Upper lobe of left lung (tissue), 4 donors: ENCODE measurements at regions not wholly inside any gene's neighbourhood (a gene's known extent, or its start where the extent isn't known, plus 50 kb on each side); places are given as distances from the start of the nearest gene placed in this dataset.

Experiments used
- POLR2AphosphoS5 ChIP-seq, 2 donors: sonication (generic); formaldehyde crosslinking; IDR thresholded peaks; one replicate each; pipeline ENCODE4 v1.5.1; 2017; ENCODE audit warnings: antibody characterized with exemption in 2 of 2
- TF ChIP-seq, protein P1 (sequence below), 6 experiments: fragments of 450-650 bp in 4 of 6; fragments of 200-600 bp in 2 of 6; sonication (generic) in 2 of 6; IDR thresholded peaks; one replicate each; pipeline ENCODE4 v1.5.1; 2016 to 2019; ENCODE audit warnings: antibody characterized with exemption in 6 of 6

- TF ChIP-seq, protein P1, sequence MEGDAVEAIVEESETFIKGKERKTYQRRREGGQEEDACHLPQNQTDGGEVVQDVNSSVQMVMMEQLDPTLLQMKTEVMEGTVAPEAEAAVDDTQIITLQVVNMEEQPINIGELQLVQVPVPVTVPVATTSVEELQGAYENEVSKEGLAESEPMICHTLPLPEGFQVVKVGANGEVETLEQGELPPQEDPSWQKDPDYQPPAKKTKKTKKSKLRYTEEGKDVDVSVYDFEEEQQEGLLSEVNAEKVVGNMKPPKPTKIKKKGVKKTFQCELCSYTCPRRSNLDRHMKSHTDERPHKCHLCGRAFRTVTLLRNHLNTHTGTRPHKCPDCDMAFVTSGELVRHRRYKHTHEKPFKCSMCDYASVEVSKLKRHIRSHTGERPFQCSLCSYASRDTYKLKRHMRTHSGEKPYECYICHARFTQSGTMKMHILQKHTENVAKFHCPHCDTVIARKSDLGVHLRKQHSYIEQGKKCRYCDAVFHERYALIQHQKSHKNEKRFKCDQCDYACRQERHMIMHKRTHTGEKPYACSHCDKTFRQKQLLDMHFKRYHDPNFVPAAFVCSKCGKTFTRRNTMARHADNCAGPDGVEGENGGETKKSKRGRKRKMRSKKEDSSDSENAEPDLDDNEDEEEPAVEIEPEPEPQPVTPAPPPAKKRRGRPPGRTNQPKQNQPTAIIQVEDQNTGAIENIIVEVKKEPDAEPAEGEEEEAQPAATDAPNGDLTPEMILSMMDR (IDR thresholded peaks at IDR 0.05) = no peak
- TF ChIP-seq POLR2AphosphoS5 (IDR thresholded peaks at IDR 0.05) = no peak
Observed at GRCh38 chr16:51409001-51409675, 258.1 kb upstream of the SALL1 start.
